Parathyroid adenoma (tissue), 2 donors: ENCODE measurements at regions not wholly inside any gene's neighbourhood (a gene's known extent, or its start where the extent isn't known, plus 50 kb on each side); places are given as distances from the start of the nearest gene placed in this dataset.

Experiments
- H2AFZ ChIP-seq: fragments of 300-600 bp; sonication (generic); one replicate; pipeline ENCODE4 v1.7.0; 2017; ENCODE audit warnings: antibody characterized with exemption, mild to moderate bottlenecking
- H3K27ac ChIP-seq: fragments of 300-600 bp; sonication (generic); one replicate; pipeline ENCODE4 v1.7.0; 2017
- H3K27me3 ChIP-seq: fragments of 300-600 bp; sonication (generic); one replicate; pipeline ENCODE4 v1.7.0; 2017; ENCODE audit warnings: low read length; ENCODE audit not compliant: control insufficient read depth, insufficient read depth
- H3K36me3 ChIP-seq: fragments of 300-600 bp; sonication (generic); one replicate; pipeline ENCODE4 v1.7.0; 2017; ENCODE audit warnings: low read length; ENCODE audit not compliant: control insufficient read depth, insufficient read depth
- H3K4me1 ChIP-seq: fragments of 300-600 bp; sonication (generic); one replicate; pipeline ENCODE4 v1.7.0; 2017; ENCODE audit warnings: control low read depth
- H3K4me2 ChIP-seq: fragments of 300-600 bp; sonication (generic); one replicate; pipeline ENCODE4 v1.7.0; 2017; ENCODE audit warnings: low read length
- H3K4me3 ChIP-seq: fragments of 300-600 bp; sonication (generic); one replicate; pipeline ENCODE4 v1.7.0; 2017; ENCODE audit warnings: low read depth, low read length
- H3K79me2 ChIP-seq: fragments of 300-600 bp; sonication (generic); one replicate; pipeline ENCODE4 v1.7.0; 2017; ENCODE audit warnings: control low read depth
- H3K9ac ChIP-seq: fragments of 300-600 bp; sonication (generic); one replicate; pipeline ENCODE4 v1.7.0; 2017; ENCODE audit warnings: mild to moderate bottlenecking
- H3K9me3 ChIP-seq: fragments of 300-600 bp; sonication (generic); one replicate; pipeline ENCODE4 v1.7.0; 2017; ENCODE audit warnings: low read length; ENCODE audit not compliant: control insufficient read depth
- TF ChIP-seq, protein P1 (sequence below): fragments of 300-600 bp; sonication (generic); IDR thresholded peaks from one replicate; pipeline ENCODE4 v1.7.0; 2017; ENCODE audit warnings: antibody characterized with exemption, mild to moderate bottlenecking
- donor health status: primary hyperparathyroidism.

DNA sequence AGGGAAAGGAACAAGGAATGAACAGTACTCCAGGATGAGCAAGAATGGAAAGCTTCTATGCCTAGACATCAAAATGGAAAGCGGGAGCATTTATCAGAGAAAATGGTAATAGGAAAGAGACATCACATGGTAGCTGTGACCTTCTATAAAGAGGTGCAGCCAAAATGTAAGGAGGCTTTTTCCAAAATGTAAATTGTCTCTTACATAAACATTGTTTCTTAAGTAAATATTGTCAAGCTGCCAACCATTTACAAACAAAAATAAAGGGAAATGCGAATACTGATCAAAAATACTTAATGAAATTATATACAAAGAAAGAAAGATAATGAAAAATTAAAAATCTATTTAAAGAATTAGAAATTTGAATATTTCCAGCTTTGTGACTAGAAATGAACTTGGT, 55.0 kb upstream of the RASGEF1B start:
- Histone ChIP-seq H3K9me3 (no peaks in the 10 kb centered on the region), H3K27ac (no peak overlapping the region), H3K4me2 (no peak overlapping the region), H3K27me3 (no peaks in the 10 kb centered on the region), H3K79me2 (no peaks in the 10 kb centered on the region), H3K4me1 (no peaks in the 10 kb centered on the region), H2AFZ (no peak overlapping the region), H3K36me3 (no peaks in the 10 kb centered on the region), H3K9ac (no peak overlapping the region), H3K4me3 (no peak overlapping the region)
- TF ChIP-seq, protein P1, sequence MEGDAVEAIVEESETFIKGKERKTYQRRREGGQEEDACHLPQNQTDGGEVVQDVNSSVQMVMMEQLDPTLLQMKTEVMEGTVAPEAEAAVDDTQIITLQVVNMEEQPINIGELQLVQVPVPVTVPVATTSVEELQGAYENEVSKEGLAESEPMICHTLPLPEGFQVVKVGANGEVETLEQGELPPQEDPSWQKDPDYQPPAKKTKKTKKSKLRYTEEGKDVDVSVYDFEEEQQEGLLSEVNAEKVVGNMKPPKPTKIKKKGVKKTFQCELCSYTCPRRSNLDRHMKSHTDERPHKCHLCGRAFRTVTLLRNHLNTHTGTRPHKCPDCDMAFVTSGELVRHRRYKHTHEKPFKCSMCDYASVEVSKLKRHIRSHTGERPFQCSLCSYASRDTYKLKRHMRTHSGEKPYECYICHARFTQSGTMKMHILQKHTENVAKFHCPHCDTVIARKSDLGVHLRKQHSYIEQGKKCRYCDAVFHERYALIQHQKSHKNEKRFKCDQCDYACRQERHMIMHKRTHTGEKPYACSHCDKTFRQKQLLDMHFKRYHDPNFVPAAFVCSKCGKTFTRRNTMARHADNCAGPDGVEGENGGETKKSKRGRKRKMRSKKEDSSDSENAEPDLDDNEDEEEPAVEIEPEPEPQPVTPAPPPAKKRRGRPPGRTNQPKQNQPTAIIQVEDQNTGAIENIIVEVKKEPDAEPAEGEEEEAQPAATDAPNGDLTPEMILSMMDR, result no peak

DNA sequence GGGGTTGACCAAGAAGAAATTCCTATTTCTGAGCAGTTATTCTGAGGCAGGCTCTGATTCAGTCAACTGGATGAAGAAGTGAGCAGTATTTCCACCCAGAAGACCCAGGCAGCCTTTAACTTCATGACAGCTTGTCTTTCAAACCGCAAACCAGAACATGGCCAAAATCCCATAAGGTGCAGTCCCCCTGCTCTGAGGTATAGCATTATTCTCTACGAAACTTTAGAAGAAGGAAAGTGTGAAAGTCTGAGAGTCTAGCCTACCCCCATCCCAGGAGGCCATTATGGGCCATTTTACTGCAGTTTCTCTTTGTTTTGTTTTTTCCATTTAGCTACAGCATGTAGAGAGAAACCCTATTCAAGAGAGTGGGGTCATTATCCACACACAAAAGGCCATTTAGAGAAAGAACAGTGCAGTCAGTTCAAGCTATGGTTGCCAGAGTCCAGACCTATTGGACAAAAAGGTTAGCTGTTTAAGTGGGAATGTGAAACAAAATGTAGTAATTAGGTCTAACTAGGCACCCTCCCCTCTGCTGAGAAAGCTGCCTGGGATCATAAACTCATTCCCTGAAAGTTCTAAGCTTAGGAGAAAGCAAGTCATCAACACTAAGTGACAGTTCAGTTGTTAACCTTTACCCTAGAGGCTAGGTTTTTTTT, 52.1 kb upstream of the RASGEF1B start:
- no peaks in the 10 kb centered on the region for H3K9me3 ChIP-seq
- no peak overlapping the region for H3K9ac ChIP-seq
- H3K4me1 ChIP-seq, result no peaks in the 10 kb centered on the region
- H3K79me2 ChIP-seq, result no peaks in the 10 kb centered on the region
- H3K27ac ChIP-seq, result no peak overlapping the region
- TF ChIP-seq, protein P1, result no peak
- H2AFZ ChIP-seq, result no peak overlapping the region
- H3K36me3 ChIP-seq, result no peaks in the 10 kb centered on the region
- no peak overlapping the region for H3K4me2 ChIP-seq
- H3K4me3 ChIP-seq, result no peak overlapping the region
- H3K27me3 ChIP-seq, result no peaks in the 10 kb centered on the region

DNA sequence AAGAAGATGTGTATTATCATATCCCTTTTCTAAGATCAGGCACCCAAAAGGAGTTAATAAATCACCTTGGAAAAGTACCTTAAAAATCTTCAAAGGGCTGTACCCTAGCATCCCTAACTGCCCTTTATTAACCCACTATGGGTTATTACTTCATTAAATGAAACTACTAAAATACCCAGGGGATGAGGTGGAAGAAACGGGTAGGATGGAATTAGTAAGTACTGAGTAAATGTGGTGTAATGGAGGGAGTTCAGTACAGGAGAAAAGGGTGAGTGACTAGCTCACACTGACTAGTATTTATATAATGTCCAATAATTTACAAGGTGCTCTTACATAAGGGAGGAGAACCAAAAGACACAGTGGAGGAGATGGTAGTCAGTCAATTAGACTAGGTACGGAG, 51.0 kb upstream of the RASGEF1B start:
- Histone ChIP-seq H3K27ac (no peak overlapping the region), H3K4me1 (no peaks in the 10 kb centered on the region), H2AFZ (no peak overlapping the region)

DNA sequence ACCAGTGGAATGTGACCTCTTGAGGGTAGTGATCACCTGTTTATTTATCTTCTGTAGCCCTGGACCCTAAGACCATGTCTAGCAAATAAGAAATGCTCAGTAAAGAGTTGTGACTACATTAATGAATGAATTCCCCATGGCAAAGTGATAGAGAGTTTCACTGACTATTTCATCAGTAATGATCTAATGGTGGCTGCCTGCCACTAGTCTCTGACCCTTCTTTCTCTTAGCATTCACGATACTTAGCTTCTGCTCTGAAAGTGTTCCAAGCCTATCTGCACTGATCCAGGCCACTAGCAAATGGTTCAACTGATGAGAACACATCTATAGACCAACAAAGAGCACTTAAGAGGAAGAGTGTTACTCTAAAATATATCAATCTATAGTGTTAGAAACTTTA, 50.0 kb upstream of the RASGEF1B start:
- Histone ChIP-seq H3K9ac (no peak overlapping the region), H3K4me3 (no peak overlapping the region), H3K27ac (no peak overlapping the region), H3K9me3 (no peaks in the 10 kb centered on the region), H3K79me2 (no peaks in the 10 kb centered on the region), H3K4me2 (no peak overlapping the region), H2AFZ (no peak overlapping the region), H3K27me3 (no peaks in the 10 kb centered on the region), H3K4me1 (no peaks in the 10 kb centered on the region), H3K36me3 (no peaks in the 10 kb centered on the region)
- TF ChIP-seq, protein P1, result no peak

More for the DNA sequence above, 51.0 kb upstream of the RASGEF1B start:
- Histone ChIP-seq H3K27me3 (no peaks in the 10 kb centered on the region), H3K4me3 (no peak overlapping the region), H3K4me2 (no peak overlapping the region), H3K9ac (no peak overlapping the region), H3K79me2 (no peaks in the 10 kb centered on the region), H3K9me3 (no peaks in the 10 kb centered on the region), H3K36me3 (no peaks in the 10 kb centered on the region)
- TF ChIP-seq, protein P1, result no peak
